ENCODE measurements at regions not wholly inside any gene's neighbourhood (a gene's known extent, or its start where the extent isn't known, plus 50 kb on each side); places are given as distances from the start of the nearest gene placed in this dataset.
"Not testable (repeated sequence)": the region's sequence is repeated elsewhere in the genome, so short reads cannot be mapped to it uniquely, and the experiment has no call there.

DNA sequence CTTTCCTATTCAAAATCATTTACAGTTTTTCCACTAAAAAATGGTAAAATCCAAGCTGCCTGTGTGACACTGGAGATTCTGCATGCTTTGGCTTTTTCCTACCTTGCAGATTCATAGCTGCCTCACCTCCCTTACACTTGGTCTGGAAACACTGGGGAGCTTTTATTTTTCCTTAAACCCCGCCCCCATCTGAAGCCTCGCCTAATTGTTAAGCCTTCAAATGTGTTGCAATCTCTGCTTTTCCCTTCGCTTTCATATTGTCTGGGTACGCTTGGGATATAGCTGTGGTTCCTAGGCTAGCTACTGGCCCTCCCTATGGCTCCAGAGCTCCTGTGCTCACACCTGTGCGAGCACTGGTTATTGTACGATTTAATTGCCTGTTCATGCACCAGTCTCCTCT, 942.4 kb upstream of the GYPC start:
- DNase-seq (ENCODE audit: low read depth), result no peak

DNA sequence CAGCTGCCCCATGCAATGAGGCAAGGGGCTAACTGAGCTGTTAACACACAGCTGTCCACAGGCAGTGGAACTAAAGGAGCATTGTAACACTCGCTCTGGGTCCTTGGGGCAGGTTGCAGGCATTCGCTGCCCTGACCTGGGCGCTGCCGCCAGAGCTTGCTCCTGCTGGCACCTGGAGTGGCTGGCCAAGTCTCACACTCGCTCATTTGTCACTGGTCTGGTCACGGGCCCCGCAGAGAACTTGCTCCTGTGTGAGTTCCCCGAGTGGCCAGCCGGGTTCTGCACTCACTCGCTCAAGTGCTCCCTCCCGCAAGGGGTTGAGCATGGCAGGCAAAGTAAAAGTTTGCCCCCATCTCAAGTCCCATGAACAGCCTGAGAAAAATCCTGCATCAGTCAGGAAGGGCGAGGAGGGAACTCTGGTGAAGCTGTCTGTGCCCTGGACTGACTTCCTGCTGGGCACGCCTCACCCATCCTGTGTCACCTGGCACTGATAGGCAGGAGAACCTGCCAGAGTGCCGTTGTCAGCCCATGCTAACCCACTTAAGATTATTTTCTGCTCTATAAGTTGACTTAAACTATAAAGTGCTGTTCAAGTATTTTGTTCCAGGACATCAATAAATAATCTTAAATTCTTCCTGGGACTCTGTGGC, 934.8 kb upstream of the GYPC start:
- DNase-seq (ENCODE audit: low read depth), result no peak

DNA sequence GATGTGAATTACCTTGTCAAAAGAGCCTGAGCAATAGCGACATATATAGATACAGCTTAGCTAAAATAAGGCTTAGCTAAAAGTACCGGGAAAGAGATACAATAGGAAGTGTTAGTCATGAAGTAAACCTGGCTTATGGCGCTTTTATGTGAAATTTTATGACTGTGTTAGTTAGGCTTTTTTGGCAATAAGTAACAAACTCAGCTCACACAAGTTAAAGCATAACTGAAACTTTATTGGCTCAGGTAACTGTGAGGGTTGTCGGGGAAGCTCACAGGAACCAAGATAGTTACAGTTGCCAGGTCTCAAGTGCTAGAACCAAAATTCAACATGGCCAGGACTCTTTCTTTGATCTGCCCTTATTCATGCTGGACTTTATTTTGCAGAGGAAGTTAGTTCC, 925.0 kb upstream of the GYPC start:
- no peak for DNase-seq (ENCODE audit: low read depth)

DNA sequence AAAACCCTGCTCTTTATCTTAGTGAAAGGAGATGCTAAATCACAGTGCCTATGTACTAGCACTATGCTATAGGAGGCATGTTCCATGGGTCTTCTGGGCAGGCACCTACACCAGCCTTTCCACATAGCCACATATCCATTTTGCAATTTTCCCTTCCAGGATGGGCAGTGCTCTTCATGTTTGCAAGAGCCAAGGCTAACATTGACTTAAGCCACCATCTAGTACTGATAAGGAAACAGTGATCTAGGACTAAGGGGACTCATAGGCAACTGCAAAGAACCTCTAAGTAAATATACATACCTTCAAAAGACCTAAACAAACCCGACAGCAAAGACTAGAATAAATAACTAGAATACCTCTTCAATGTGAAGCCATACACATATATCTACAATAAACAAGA, 919.7 kb upstream of the GYPC start:
- no peak for DNase-seq (ENCODE audit: low read depth)

DNA sequence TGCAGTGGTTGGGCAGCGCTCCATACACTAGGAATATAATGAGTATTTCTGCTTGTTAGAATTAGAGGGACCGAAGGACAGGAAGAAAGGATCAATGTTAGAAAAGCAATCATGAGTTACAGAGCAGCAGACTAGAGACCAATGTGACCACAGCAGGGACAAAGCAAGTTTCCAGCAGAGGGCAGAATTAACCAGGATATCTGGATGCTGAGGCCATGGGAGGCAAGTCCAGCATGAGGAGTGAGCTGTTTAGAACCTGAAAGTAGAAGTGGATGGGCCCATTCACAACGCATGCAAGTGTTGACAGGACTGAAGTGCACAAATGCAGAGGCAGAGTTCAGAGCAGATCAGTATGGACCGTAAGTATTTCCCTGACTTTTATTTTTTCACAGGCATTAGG, 910.4 kb upstream of the GYPC start:
- no peak for DNase-seq (ENCODE audit: low read depth)

DNA sequence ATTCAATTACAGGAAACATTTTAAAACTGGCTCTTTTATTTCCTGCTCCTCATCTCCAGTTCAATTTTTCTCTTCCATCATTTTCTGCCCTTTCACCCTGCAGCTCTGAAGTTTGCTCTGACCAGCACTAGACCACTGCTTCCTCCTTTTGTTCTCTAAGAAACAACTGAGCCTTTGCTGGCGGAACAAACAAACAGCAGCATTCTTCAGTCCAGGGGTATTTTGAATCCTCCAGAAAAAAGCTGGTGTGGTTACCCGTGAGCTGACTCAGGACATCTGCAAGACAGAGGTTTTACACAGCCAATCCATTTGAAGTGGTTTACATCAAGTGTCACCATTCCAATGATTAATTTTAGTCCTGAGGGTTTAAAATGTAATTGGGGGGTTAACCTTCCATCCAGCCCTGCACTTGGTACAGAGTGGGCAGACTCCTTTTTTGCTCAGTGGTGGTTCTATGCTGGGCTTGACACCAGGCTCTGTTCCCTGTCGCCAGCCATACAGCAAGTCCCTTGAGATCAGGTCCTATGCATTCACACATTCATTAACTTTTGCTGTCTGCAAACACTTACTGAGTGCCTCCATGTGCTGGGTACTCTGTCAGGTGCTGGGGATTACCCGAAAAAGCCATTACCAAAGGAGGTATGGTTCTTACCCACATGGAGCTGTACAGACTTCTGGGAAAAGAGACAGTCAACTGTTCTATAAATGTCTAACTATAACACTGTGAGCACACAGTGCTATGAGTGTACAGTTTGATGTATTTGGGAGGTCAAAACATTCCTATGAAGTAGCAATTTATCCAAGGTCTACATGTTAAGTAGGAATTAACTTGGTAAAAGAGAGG, 909.4 kb upstream of the GYPC start:
- DNase-seq (ENCODE audit: low read depth), result no peak

DNA sequence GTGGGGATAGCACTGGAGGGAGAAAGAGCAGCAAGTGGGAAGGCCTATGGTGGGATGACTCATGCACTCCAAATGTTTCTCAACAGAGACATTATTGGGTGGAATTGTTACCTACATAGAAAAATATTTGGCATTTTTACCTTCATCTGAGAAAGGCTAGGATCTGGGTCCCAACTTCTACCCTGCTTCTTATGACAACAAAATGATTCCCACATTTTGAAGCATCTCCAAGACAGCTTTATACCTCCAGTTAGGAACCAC, 908.9 kb upstream of the GYPC start:
- DNase-seq (ENCODE audit: low read depth), result no peak

DNA sequence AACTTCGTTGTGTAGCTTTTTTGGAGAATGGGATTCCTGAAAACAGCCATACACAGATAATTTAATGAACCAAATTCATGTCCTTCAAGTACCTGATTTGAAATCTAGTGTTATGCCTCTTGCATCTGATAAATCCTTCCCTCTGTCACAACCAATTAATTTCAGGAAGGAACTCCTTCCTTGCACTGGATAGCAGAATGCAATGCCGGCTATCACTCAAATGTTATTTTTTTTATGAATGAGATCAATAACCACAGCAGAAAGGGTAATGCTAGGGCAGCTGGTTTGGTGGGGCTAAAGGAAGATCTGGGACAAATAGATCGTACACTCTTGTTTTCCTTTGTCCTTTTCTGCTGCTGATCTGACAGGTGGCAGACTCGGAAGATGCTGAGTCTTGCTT, 899.5 kb upstream of the GYPC start:
- no peak for DNase-seq (ENCODE audit: low read depth)

DNA sequence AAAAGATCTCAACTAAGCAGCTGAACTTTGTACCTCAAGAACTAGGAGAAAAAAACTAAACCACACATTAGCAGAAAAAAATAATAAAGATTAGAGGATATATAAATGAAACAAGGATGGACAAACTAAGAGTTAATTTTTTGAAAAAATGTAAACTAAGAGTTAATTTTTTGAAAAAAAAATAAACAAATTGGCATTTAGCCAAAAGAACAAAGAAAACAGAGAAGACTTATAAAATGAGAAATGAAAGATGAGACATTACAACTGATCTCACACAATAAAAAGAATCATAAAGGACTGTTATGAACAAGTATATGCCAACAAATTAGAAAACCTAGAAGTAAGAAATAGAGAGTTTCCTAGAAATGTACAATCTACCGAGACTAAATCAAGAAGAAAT, 859.2 kb upstream of the GYPC start:
- no peak for DNase-seq (ENCODE audit: low read depth)

DNA sequence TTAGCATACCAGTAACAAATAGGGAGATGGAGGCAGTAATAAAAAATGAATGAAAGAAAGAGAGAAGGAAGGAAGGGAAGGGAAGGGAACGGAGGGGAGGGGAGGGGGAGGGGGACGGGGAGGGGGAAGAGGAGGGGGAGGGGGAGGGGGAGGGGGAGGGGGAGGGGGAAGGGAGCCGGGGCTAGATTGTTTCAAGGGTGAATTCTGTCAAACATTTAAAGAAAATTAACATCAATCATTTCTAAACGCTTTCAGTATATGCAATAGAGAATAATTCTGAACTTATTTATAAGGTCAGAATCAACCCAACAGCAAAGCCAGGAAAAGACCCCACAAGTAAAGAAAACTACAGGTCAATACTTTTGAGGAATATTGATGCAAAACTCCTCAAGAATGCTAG, 858.8 kb upstream of the GYPC start:
- no peak for DNase-seq (ENCODE audit: low read depth)

DNA sequence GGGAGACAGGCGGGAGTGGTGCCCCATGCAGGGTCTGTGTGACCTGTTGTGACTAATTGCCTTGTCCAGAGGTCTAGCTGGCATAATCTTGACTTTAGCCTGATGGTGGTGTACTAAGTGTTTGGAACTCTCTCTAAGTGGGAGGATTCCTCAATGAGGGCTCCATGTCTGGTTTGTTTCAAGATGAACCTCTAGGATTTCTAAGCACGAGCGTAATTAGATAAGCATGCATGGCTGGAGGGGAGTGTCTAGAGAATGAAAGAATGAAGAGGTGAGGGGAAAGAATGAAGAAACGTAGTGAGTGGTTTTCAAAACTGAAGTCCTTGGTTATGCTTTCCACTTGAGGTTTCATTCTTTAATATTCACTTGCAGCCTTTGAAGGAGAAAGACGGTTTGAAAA, 833.2 kb upstream of the GYPC start:
- no peak for DNase-seq (ENCODE audit: low read depth)

DNA sequence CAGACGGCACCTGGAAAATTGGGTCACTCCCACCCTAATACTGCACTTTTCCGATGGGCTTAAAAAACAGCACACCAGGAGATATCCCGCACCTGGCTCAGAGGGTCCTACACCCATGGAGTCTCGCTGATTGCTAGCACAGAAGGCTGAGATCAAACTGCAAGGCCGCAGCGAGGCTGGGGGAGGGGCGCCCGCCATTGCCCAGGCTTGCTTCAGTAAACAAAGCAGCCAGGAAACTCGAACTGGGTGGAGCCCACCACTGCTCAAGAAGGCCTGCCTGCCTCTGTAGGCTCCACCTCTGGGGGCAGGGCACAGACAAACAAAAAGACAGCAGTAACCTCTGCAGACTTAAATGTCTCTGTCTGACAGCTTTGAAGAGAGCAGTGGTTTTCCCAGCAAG, 830.2 kb upstream of the GYPC start:
- DNase-seq (ENCODE audit: low read depth), result not testable (repeated sequence)

DNA sequence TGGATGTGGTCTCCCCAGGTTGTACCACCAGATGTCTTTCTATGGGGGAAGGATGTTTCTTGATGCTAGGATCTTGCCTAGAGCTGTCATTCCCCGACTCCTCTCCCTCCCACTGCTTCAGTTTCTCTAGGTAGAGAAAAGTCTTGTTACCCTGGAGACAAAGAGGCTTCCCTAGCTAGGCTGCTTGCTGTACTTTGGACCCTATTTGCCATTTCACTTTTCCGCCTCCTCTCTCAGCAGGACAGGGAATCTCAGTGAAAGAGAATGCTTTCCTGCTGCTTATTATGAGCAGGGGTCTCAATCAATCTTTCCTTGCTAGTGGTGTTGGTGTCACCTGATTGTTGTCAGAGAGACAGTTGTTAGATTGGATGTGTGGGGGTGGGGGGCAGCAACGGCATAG, 818.8 kb upstream of the GYPC start:
- DNase-seq (ENCODE audit: low read depth), result no peak

DNA sequence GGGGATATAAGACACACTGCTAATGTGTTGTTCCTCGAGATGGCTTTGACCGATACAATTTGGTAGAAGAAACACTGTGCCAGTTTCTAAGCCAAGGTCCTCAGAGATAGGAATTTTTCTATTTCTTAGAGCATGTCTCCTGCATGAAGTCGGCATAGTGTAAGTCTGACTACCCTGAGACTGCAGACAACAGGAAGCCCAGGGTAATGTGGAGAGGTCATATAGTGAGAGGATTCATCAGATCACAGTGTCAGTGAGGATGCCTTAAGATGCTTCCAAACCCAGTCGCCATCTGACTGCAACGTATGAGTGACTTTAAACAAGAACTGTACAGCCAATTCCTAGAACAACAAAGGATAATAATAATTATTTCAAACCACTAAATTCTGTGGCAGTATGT, 818.3 kb upstream of the GYPC start:
- DNase-seq (ENCODE audit: low read depth), result no peak

DNA sequence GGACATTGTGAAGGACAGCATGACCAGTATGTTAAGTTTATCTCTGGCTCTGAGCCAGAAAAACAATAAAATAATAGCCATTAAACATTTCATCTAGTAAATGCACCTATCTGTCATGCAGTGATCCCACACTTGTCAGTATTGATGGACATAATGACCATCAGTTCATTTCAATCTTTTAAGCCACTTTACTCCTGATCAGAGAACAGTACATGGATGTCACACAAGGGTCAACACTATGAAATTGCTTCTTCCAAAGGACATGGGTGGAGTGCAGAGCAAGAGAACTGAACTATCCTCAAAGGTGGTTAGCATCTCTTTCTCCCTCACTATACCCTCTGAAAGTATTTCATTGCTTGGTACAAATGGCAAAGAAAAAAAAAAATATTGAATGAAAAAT, 816.0 kb upstream of the GYPC start:
- DNase-seq (ENCODE audit: low read depth), result no peak

DNA sequence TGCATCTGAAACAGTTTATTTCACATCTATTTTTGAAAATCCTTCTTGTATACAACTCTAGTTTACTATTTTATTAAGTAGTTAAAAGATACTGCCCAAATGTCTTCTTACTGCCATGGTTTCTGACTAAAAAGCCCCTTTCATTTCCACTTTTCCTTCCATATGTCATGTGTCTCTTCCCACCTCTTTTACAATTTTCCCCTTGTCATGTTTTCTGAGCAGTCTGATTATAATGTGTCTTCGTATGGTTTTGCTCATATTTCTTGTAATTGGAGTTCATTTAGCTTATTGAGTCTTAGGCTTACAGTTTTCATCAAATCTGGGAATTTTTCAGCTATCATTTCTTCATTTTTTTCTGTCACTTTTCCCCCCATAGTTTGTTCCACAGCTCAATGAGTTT, 813.9 kb upstream of the GYPC start:
- no peak for DNase-seq (ENCODE audit: low read depth)

DNA sequence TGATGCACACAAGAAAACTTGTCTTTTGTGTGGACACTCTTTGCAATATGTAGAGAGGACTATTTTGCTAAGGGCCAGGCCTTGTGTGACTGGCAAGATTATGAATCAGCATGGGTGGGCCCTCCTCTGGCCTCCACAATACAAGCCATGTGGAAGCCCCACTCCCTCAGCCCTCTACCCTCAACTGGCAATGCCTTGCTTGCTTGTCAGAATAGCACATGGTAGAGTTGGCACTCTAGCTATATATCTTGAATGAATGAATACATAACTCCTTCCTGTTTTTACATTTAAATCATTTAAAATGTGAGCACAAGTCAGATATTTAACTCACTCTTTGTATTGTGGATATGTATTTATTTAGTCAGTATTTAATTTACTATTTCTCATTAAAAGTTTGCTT, 805.4 kb upstream of the GYPC start:
- DNase-seq (ENCODE audit: low read depth), result no peak

DNA sequence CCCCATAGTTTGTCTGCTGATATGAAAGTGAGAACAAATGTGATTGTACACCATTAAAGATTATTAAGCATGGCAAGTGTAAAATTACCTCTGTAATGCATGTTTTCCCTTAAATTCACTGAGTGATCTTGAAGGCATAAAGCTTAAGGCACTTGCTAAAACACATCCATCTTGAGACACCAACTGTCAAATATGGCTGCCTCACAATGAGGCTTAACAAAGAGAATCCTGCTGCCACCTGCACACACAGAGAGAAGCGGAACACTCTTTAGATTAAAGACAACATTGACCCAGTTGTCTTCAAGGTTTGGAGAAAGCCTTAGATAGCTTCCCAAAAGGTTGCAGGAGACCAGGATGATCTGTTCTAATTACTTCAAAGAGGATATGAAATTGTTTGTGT, 803.6 kb upstream of the GYPC start:
- DNase-seq (ENCODE audit: low read depth), result no peak

DNA sequence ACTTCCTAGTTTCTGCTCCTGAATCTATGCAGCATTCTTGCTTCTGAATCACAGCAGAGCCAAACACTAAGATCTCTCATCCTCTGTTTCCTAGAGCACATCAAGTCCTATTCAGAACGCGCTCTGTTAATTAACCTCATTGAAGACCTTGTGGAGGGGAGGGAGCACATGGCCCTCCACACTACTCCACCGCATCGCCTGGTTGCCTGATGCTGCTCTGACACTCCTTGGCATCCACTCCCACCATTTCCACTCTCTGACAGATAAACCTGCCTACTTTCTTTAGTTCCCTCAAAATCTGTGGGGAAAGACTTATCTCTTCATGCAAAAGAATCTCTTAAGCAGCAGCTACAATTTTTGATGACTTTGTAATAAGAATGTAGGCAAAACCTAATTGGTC, 802.3 kb upstream of the GYPC start:
- DNase-seq (ENCODE audit: low read depth), result no peak

DNA sequence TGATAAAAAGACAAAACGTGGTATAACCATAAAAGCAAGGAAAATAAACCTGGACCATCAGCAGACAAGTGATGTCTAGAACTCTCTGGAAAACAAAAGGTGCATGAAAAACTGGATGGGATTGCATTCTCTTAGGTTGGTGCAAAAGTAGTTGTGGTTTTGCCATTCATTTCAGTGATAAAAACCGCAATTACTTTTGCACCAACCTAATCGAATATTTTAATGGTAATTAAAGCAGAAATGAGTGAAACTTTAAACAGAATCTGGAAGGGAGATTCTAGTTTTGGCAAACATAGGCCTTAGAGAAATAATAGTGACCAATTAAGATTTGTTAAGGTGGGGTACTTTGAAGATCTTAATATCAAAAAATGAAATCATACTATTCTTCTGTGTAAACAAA, 800.8 kb upstream of the GYPC start:
- DNase-seq (ENCODE audit: low read depth), result no peak

DNA sequence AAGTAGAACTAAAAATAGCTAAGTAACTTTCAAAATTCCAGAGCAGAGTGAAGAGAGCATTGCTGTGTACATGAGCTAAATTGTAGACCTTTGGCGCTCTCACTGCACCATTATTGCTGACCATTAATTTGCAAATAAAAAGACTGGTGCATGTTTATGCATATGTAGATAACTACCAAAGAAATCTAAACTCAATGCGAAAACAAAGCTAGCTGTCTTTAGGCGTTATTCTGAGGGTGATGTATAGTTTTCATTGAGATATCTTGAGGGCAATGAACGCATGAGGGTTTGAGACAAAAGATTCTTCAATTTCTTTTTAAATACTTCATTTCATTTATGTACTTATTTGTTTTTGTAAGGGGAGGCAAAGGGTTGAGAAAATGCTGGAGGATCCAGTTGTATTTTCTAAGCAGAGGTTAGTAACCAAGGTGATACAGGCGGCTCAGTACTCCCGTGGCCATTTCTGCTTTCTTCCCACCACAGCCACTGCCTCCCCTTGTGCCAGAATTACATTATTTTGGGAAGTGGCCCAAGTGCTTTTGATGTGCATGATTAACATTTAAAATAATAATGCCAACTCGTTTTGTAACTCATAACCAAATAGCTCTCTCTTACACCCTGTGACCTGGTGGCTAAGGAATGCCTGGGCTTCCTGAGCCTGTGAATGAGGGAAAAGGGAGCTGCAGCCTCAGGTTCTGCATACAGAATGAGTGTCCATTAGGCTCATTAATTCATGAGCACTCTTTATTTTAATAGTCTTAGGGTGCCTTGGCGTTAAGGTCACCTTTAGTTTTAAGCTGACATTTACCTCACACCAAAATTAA, 797.8 kb upstream of the GYPC start:
- no peak for DNase-seq (ENCODE audit: low read depth)

DNA sequence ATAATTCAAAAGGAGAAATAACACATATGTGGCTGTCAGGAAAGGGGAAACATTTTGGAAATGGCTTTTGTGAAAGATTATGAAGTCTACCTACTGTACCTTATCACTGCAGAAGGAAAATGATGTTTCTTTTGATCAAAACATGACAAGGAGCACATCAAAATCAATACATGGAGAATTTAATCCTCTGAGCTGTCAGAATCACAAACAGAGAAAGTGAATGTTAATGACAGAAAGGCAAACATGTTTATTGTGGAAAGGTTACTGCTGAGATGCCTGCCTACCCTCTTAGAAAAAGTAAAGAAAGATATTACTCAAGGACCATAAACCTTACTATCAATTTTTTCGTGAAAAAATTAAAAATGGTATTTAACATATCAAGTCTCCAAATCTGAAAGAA, 794.5 kb upstream of the GYPC start:
- no peak for DNase-seq (ENCODE audit: low read depth)

DNA sequence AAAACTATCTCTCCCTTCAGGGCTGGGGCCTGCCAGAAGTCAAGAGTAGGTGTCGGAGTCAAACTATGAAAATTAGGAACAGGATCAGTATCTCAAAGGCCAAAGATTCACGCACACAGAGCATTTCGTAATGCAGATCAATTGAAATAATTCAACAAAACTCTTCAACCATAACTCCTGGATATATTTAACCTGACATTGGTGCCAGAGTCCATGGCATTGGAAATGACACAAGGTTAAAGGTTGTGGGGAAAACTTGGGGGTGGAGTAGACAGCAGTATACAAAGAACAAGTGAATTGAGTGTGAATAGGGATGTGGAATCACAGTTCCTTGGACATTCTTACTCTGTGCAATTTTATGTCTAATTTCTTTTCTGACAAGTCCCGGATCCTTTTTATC, 788.0 kb upstream of the GYPC start:
- DNase-seq (ENCODE audit: low read depth), result no peak
